SK-N-SH (cell line): ENCODE measurements at regions not wholly inside any gene's neighbourhood (a gene's known extent, or its start where the extent isn't known, plus 50 kb on each side); places are given as distances from the start of the nearest gene placed in this dataset.

ENCODE experiments used
- CTCF ChIA-PET: fragments of 300-600, 350-600 bp; formaldehyde crosslinking; extraction: SDS; loops from one replicate; lab custom pipeline; 2021; lab: Yijun Ruan, JAX
- POLR2A ChIA-PET: fragments of 350-600 bp; sonication (Branson Sonifier 250); formaldehyde crosslinking; extraction: SDS; loops from one replicate; lab custom pipeline; 2020; ENCODE audit warnings: antibody characterized with exemption, inconsistent platforms; lab: Yijun Ruan, JAX
- DNase-seq: peaks from one replicate; pipeline ENCODE4 v3.0.0; 2012
- H2AFZ ChIP-seq: fragments of 200-600 bp; sonication (generic); 2 replicates; pipeline ENCODE4 v1.8.1; 2016; ENCODE audit warnings: antibody characterized with exemption, mild to moderate bottlenecking, low read depth
- H3F3A ChIP-seq: fragments of 200-600 bp; sonication (generic); replicated peaks from 2 replicates; pipeline ENCODE3; 2016; ENCODE audit warnings: antibody characterized with exemption, mild to moderate bottlenecking; ENCODE audit not compliant: insufficient read depth
- H3K27ac ChIP-seq, 2 experiments: fragments of 200-500 bp in 1 of 2; fragments of 200-600 bp in 1 of 2; sonication (Bioruptor generic) in 1 of 2; sonication (generic), shearing (Covaris generic) in 1 of 2; 2 replicates each; pipeline versions ENCODE4 v1.5.1 to v1.6.1; 2014 to 2016; ENCODE audit warnings: low read depth in 2 of 2, inconsistent platforms in 1 of 2, low read length in 1 of 2, mild to moderate bottlenecking in 1 of 2, mixed read lengths in 1 of 2
- H3K27me3 ChIP-seq: fragments of 200-600 bp; sonication (generic), shearing (Covaris generic); 2 replicates; pipeline ENCODE4 v1.6.1; 2016; ENCODE audit warnings: mixed run types; ENCODE audit not compliant: insufficient read depth
- H3K36me3 ChIP-seq, 2 experiments: fragments of 200-500 bp in 1 of 2; fragments of 200-600 bp in 1 of 2; sonication (Bioruptor generic) in 1 of 2; sonication (generic) in 1 of 2; replicated peaks in 1 of 2; 2 replicates each; pipeline versions ENCODE3 to v1.5.1; 2014 to 2016; ENCODE audit warnings: low read length in 1 of 2, mild to moderate bottlenecking in 1 of 2; ENCODE audit not compliant: insufficient read depth in 2 of 2, control insufficient read depth in 1 of 2
- H3K4me1 ChIP-seq, 2 experiments: fragments of 200-500 bp in 1 of 2; fragments of 200-600 bp in 1 of 2; sonication (Bioruptor generic) in 1 of 2; sonication (generic), shearing (Covaris generic) in 1 of 2; 2 replicates each; pipeline versions ENCODE4 v1.5.1 to v1.6.1; 2014 to 2016; ENCODE audit warnings: low read depth in 1 of 2, low read length in 1 of 2, mixed run types in 1 of 2; ENCODE audit not compliant: insufficient read depth in 2 of 2, control insufficient read depth in 1 of 2
- H3K4me2 ChIP-seq: fragments of 200-600 bp; sonication (generic), shearing (Covaris generic); 2 replicates; pipeline ENCODE4 v1.6.1; 2017; ENCODE audit warnings: mixed run types
- H3K4me3 ChIP-seq, 2 experiments: fragments of 200-500 bp in 1 of 2; fragments of 200-600 bp in 1 of 2; sonication (Bioruptor generic) in 1 of 2; sonication (generic), shearing (Covaris generic) in 1 of 2; 2 replicates each; pipeline versions ENCODE4 v1.5.1 to v1.8.1; 2014 to 2016; ENCODE audit warnings: low read depth in 2 of 2, inconsistent platforms in 1 of 2, low read length in 1 of 2, mild to moderate bottlenecking in 1 of 2, mixed read lengths in 1 of 2, moderate library complexity in 1 of 2
- H3K79me2 ChIP-seq: fragments of 200-600 bp; sonication (generic); 2 replicates; pipeline ENCODE4 v1.8.1; 2017; ENCODE audit warnings: mild to moderate bottlenecking; ENCODE audit not compliant: insufficient read depth
- H3K9ac ChIP-seq: fragments of 200-600 bp; sonication (generic); 2 replicates; pipeline ENCODE4 v1.6.1; 2017; ENCODE audit warnings: mixed run types
- H3K9me2 ChIP-seq: fragments of 200-600 bp; sonication (generic); 2 replicates; pipeline ENCODE4 v1.6.1; 2017; ENCODE audit warnings: mixed run types
- H3K9me3 ChIP-seq: fragments of 200-600 bp; sonication (generic); 2 replicates; pipeline ENCODE4 v1.6.1; 2017; ENCODE audit warnings: mixed run types, mild to moderate bottlenecking, moderate library complexity
- H4K20me1 ChIP-seq: fragments of 200-600 bp; sonication (generic); 2 replicates; pipeline ENCODE4 v1.6.1; 2017; ENCODE audit warnings: mild to moderate bottlenecking, mixed run types; ENCODE audit not compliant: insufficient read depth
- EZH2phosphoT487 ChIP-seq: fragments of 200-600 bp; sonication (generic); IDR thresholded peaks from 2 replicates; pipeline ENCODE4 v1.6.1; 2017; ENCODE audit warnings: low read depth, mixed run types, mild to moderate bottlenecking, antibody characterized with exemption, moderate library complexity, borderline replicate concordance
- FOXM1 ChIP-seq: IDR thresholded peaks from 2 replicates; pipeline ENCODE4 v1.4.0; 2012; ENCODE audit warnings: low read depth, mild to moderate bottlenecking
- GABPA ChIP-seq: IDR thresholded peaks from 2 replicates; pipeline ENCODE4 v1.4.0; 2012; ENCODE audit warnings: low read depth, mild to moderate bottlenecking
- GATA2 ChIP-seq: sonication (generic); formaldehyde crosslinking; IDR thresholded peaks from 2 replicates; pipeline ENCODE4 v1.5.0; 2020; ENCODE audit warnings: mild to moderate bottlenecking, missing genetic modification reagents
- MXI1 ChIP-seq: IDR thresholded peaks from 2 replicates; pipeline ENCODE4 v1.6.1; 2012; ENCODE audit warnings: mild to moderate bottlenecking, low read depth, low read length, improper control_type of control experiment
- NFIC ChIP-seq: IDR thresholded peaks from 2 replicates; pipeline ENCODE4 v1.4.0; 2012; ENCODE audit warnings: borderline replicate concordance
- NRF1 ChIP-seq: IDR thresholded peaks from 2 replicates; pipeline ENCODE4 v1.6.1; 2012; ENCODE audit warnings: low read depth, mild to moderate bottlenecking, low read length
- RCOR1 ChIP-seq: fragments of 150-350 bp; IDR thresholded peaks from 2 replicates; pipeline ENCODE4 v1.6.1; 2017; ENCODE audit warnings: antibody characterized with exemption, low read length
- SMC3 ChIP-seq: IDR thresholded peaks from 2 replicates; pipeline ENCODE4 v1.6.1; 2012; ENCODE audit warnings: low read depth, low read length, improper control_type of control experiment
- TEAD4 ChIP-seq: IDR thresholded peaks from 2 replicates; pipeline ENCODE4 v1.4.0; 2012; ENCODE audit warnings: mild to moderate bottlenecking, borderline replicate concordance; ENCODE audit not compliant: insufficient read depth
- WGBS: methylation state at CpG from one replicate; pipeline ENCODE4 v1.1.6; 2017; ENCODE audit warnings: low lambda C conversion rate; 5-methylcytosine and 5-hydroxymethylcytosine counted together
- TF ChIP-seq, protein P1 (sequence below): IDR thresholded peaks from 2 replicates; pipeline ENCODE4 v1.4.0; 2012; ENCODE audit warnings: low read depth, borderline replicate concordance
- TF ChIP-seq, protein P2 (sequence below): fragments of 200-600 bp; sonication (generic); IDR thresholded peaks from 2 replicates; pipeline ENCODE4 v1.6.1; 2017; ENCODE audit warnings: antibody characterized with exemption, mild to moderate bottlenecking, moderate library complexity
- TF ChIP-seq, protein P3 (sequence below): fragments of 150-350 bp; IDR thresholded peaks from 2 replicates; pipeline ENCODE4 v1.6.1; 2016; ENCODE audit warnings: mild to moderate bottlenecking, low read depth, low read length

DNA sequence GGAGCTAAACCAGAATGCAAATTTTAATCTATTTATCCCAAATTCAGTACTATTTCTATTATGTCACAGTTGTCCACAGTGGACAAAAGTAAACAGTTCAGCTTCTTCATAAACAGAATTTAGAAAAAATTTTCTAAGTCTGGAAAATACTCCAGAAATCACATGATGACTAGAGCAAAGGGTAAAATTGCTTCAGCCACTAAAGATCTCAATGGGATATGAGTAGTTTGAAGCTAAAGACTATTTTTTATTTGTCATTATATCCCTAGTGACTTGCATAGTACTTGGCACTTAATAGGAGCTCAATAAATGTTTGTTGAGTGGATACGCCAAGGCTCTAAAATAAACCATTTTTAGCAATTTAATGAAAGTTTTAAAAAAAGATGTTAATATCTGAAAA lies 354.3 kb upstream of the AGTR1 start:
- H3K27me3 ChIP-seq: no peaks in the 10 kb centered on the region
- no peaks in the 10 kb centered on the region for H3K9me3 ChIP-seq
- no peaks in the 10 kb centered on the region for H4K20me1 ChIP-seq
- H3K4me2 ChIP-seq: no peak overlapping the region
- no peaks in the 10 kb centered on the region for H3F3A ChIP-seq
- whole genome bisulfite sequencing: 89% methylated on average over 1 of the region's 1 CpG
- no peak overlapping the region for H3K4me3 ChIP-seq
- DNase-seq: no peak
- no peaks in the 10 kb centered on the region for H3K36me3 ChIP-seq
- no peaks in the 10 kb centered on the region for H3K79me2 ChIP-seq
- H3K4me1 ChIP-seq: no peaks in the 10 kb centered on the region
- CTCF ChIA-PET: interaction anchor here (1.0 kb wide), 1 partner anchor 600 kb away, joined by 3 read pairs; no protein-coding TSS in a partner anchor
- POLR2A ChIA-PET: no interaction called here
- TF ChIP-seq SMC3 (no peak), TEAD4 (no peak), EZH2phosphoT487 (no peak), FOXM1 (no peak)
- TF ChIP-seq, protein P1, sequence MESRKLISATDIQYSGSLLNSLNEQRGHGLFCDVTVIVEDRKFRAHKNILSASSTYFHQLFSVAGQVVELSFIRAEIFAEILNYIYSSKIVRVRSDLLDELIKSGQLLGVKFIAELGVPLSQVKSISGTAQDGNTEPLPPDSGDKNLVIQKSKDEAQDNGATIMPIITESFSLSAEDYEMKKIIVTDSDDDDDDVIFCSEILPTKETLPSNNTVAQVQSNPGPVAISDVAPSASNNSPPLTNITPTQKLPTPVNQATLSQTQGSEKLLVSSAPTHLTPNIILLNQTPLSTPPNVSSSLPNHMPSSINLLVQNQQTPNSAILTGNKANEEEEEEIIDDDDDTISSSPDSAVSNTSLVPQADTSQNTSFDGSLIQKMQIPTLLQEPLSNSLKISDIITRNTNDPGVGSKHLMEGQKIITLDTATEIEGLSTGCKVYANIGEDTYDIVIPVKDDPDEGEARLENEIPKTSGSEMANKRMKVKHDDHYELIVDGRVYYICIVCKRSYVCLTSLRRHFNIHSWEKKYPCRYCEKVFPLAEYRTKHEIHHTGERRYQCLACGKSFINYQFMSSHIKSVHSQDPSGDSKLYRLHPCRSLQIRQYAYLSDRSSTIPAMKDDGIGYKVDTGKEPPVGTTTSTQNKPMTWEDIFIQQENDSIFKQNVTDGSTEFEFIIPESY: no peak
- TF ChIP-seq, protein P2, sequence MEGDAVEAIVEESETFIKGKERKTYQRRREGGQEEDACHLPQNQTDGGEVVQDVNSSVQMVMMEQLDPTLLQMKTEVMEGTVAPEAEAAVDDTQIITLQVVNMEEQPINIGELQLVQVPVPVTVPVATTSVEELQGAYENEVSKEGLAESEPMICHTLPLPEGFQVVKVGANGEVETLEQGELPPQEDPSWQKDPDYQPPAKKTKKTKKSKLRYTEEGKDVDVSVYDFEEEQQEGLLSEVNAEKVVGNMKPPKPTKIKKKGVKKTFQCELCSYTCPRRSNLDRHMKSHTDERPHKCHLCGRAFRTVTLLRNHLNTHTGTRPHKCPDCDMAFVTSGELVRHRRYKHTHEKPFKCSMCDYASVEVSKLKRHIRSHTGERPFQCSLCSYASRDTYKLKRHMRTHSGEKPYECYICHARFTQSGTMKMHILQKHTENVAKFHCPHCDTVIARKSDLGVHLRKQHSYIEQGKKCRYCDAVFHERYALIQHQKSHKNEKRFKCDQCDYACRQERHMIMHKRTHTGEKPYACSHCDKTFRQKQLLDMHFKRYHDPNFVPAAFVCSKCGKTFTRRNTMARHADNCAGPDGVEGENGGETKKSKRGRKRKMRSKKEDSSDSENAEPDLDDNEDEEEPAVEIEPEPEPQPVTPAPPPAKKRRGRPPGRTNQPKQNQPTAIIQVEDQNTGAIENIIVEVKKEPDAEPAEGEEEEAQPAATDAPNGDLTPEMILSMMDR: no peak
- no peak overlapping the region for H2AFZ ChIP-seq
- no peak overlapping the region for H3K27ac ChIP-seq
- no peaks in the 10 kb centered on the region for H3K9me2 ChIP-seq
- H3K9ac ChIP-seq: no peak overlapping the region

DNA sequence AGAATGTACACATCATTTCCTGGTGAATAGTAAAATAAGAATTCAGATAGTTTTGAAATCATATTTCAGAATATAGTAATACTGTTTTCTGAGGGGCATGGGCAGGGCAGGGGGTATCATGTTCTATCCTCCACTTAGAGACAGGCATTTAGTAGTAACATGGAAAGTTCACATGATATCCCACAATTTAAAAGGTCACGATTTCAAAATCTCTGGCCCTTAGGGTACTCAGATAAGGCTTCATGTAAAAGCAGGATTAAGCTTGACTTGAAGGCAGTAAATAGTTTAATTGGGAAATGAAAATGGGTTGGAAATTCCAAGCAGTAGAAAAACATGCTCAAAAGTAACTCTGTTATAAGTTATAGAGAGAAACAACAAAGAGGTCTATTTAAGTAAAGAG lies 353.2 kb upstream of the AGTR1 start:
- CTCF ChIA-PET: no interaction called here
- WGBS: 7% methylated on average over 1 of the region's 1 CpG
- no peak overlapping the region for H3K4me2 ChIP-seq

DNA sequence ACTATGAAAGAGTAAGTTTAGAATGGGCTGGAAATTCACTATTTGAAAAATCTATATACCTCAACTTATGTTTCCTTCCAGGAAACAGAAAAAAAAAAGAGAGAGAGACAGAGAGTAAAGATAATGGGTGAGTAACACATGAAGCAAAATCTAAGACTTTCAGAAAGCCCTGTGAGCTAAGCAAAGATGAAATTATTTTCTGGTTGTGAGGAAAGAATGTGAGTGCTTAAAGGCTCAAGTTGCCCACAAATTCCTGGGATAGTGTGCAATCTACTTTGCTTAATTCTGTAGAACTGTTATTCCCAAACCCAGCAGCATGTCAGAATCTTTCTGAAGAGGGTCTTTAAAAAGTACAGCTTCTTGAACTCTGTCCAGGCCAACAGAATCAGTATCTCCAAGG lies 337.7 kb upstream of the AGTR1 start:
- Histone ChIP-seq H3K27me3 (no peaks in the 10 kb centered on the region), H3K9ac (no peak overlapping the region), H3K4me2 (no peak overlapping the region), H3K4me3 (no peak overlapping the region), H3K9me2 (no peaks in the 10 kb centered on the region), H3K27ac (no peak overlapping the region), H3K9me3 (no peaks in the 10 kb centered on the region), H3K79me2 (no peaks in the 10 kb centered on the region), H3F3A (no peaks in the 10 kb centered on the region), H3K4me1 (no peaks in the 10 kb centered on the region), H3K36me3 (no peaks in the 10 kb centered on the region), H2AFZ (no peak overlapping the region), H4K20me1 (no peaks in the 10 kb centered on the region)
- POLR2A ChIA-PET: no interaction called here
- DNase-seq: no peak
- CTCF ChIA-PET: no interaction called here
- TF ChIP-seq RCOR1 (no peak), NRF1 (no peak), NFIC (no peak), EZH2phosphoT487 (no peak), GABPA (no peak), GATA2 (CRISPR knock-in tag) (no peak)
- TF ChIP-seq, protein P1: no peak
- TF ChIP-seq, protein P3, sequence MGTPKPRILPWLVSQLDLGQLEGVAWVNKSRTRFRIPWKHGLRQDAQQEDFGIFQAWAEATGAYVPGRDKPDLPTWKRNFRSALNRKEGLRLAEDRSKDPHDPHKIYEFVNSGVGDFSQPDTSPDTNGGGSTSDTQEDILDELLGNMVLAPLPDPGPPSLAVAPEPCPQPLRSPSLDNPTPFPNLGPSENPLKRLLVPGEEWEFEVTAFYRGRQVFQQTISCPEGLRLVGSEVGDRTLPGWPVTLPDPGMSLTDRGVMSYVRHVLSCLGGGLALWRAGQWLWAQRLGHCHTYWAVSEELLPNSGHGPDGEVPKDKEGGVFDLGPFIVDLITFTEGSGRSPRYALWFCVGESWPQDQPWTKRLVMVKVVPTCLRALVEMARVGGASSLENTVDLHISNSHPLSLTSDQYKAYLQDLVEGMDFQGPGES: no peak

More for the DNA sequence above, 353.2 kb upstream of the AGTR1 start:
- Histone ChIP-seq H3K79me2 (no peaks in the 10 kb centered on the region), H3K9me3 (no peaks in the 10 kb centered on the region), H3K9ac (no peak overlapping the region), H3K4me1 (no peaks in the 10 kb centered on the region), H3K27ac (no peak overlapping the region), H2AFZ (peak overlapping the region; percentile 13; the same call in 1 of the 2 replicates), H3F3A (no peaks in the 10 kb centered on the region), H3K4me3 (no peak overlapping the region), H3K36me3 (no peaks in the 10 kb centered on the region), H3K9me2 (no peaks in the 10 kb centered on the region), H3K27me3 (no peaks in the 10 kb centered on the region), H4K20me1 (no peaks in the 10 kb centered on the region)
- no peak for TF ChIP-seq RCOR1
- no peak for TF ChIP-seq MXI1
- DNase-seq: no peak
- POLR2A ChIA-PET: no interaction called here
